HT-29 (cell line): ENCODE measurements at regions not wholly inside any gene's neighbourhood (a gene's known extent, or its start where the extent isn't known, plus 50 kb on each side); places are given as distances from the start of the nearest gene placed in this dataset.
"Not testable (repeated sequence)": the region's sequence is repeated elsewhere in the genome, so short reads cannot be mapped to it uniquely, and the experiment has no call there.

Experiments used
- DNase-seq: peaks from one replicate; pipeline ENCODE4 v3.0.0-alpha.2; 2015; ENCODE audit warnings: low spot score

DNA sequence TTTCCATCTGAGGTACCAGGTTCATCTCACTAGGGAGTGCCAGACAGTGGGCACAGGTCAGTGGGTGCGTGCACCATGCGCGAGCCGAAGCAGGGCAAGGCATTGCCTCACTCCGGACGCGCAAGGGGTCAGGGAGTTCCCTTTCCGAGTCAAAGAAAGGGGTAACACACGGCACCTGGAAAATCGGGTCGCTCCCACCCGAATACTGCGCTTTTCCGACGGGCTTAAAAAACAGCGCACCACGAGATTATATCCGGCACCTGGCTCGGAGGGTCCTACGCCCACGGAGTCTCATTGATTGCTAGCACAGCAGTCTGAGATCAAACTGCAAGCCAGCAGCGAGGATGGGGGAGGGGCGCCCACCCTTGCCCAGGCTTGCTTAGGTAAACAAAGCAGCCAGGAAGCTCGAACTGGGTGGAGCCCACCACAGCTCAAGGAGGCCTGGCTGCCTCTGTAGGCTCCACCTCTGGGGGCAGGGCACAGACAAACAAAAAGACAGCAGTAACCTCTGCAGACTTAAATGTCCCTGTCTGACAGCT is 242.5 kb downstream of the CYLC2 start:
- not testable (repeated sequence) for DNase-seq

DNA sequence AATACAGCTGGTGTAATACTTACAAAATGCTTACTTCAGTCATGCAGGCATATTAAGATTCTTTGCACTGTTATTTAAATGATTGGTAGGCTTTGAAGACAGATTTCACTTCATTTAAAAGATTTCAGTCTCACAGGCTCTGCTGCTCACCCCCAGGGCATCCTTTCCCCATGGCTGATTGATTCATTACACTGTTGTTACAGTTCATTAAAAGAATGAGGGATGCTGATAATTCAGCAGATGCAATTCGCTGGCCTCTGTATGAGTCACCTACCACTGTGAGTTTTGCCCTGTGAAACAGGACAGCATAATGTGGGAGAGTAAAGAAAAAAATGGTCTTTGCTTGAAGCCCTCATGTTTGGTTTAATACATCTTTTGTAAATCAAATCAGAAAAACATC is 246.9 kb downstream of the CYLC2 start:
- no peak for DNase-seq

DNA sequence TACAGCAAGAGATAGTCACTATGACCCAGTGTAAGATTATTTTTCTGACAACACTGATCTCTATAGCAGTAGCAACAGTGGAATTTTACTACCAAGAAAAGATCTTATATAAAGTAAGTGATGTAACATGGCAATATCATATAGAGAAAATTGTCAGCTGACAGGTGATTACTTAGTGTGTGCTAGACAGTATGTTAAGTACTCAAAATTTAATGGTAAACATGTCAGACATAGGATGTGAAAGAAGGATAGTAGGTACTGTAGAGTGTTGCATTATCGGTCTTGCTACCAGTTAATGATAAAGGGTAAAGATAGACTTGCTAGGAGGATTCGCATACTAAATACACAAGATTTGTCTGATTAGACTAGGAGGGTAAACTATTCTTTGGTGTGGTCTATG is 247.4 kb downstream of the CYLC2 start:
- no peak for DNase-seq

GRCh38 chr9:103243553-103243952 is 248.4 kb downstream of the CYLC2 start:
- DNase-seq = no peak

- DNase-seq = no peak
Observed at GRCh38 chr9:103245369-103245768, 250.2 kb downstream of the CYLC2 start.

GRCh38 chr9:103261951-103262350 is 266.8 kb downstream of the CYLC2 start:
- DNase-seq = no peak

- DNase-seq = no peak
Observed at GRCh38 chr9:103266064-103266463, 270.9 kb downstream of the CYLC2 start.

DNA sequence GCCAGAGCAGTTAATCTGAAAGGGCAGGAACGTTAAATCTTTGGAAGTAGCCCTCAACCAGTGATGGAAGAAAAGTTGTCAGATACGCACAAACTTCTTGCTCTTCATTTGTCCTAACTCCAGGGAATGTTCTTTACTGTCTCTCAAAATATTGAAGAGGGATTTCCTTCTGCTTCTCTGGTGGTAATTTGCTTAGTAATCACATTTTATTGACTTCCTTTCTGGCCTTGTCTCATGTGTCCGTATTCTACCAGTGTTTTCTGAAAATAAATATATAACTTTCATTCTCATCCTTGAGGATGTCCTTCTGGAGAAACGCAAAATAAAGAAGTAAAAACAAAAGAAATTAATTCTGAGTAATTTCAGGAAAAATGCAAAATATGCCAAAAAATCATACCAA is 282.1 kb downstream of the CYLC2 start:
- DNase-seq = no peak

DNA sequence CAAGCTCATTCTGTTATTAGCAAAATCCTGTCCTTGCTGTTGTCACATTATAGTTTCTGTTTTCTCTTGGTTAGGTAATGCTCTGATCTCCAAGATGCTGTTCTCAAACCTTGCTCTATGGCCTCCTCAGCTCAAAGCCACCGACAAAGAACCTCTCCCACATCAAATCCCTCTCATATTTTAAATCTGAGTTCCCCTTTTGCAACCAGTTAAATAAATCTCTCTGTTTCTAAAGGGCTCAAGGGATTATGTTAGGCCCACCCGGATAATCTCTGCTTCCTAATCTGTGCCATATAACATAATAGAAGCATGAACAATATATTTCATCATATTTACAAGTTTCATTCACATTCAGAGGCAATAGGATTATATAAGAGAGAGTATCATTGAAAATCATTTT is 286.0 kb downstream of the CYLC2 start:
- DNase-seq = no peak

DNA sequence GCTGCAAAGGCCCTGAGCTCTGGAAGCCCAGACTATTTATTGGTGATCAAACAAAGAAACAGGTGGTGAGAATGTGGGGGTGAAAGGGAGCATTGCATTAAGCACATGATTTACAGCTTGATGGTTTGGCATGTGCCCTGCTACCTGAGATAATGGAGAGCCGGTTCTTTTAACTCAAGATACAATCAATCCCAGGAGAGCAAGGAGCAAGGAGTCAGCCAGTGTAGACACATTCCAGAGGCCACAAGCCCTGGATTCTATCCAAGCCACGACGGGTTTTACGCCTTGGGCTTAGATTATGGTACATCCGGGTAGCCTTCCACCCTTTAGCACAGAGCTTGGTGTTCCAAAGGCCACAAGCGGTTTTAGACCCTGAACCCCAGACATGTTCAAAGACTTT is 292.2 kb downstream of the CYLC2 start:
- peak; percentile 3 for DNase-seq

DNA sequence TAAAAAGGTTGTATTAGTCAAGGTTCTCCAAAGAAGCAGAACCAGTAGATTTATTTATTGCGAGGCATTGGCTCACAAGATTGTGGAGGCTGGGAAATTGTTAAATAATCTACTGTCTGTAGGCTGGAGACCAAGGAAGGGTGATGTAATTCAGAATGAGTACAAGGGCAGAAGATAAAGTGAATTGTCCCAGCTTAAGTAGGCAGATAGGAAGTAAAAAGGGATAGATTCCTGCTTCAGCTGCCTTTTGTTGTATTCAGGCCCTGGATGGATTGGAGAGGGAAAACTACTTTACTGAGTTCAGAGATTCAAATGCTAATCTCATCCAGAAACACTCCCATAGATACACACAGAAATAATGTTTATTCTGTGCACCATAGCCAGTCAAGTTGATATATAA is 301.1 kb downstream of the CYLC2 start:
- DNase-seq = no peak

DNA sequence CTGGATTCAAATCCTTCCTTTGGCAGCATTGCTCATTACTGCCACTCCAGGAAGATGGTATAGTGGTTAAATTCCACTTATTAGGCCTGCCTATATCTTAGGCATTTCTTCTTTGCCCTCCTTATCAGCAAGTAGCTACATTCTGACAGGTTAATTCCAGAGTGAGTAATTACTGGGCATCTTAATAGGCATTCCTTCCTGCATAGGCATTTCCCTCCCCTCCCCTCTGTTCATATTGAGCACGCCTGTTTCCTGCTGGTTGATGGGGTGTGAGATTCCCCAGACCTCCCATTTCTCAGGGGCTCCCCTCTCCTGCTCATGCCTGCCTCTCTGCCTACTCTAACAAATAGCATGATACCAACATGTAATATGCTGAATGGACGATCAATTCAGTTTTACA is 305.9 kb downstream of the CYLC2 start:
- no peak for DNase-seq

- no peak for DNase-seq
Observed at GRCh38 chr9:103304797-103305196, 309.7 kb downstream of the CYLC2 start.

DNA sequence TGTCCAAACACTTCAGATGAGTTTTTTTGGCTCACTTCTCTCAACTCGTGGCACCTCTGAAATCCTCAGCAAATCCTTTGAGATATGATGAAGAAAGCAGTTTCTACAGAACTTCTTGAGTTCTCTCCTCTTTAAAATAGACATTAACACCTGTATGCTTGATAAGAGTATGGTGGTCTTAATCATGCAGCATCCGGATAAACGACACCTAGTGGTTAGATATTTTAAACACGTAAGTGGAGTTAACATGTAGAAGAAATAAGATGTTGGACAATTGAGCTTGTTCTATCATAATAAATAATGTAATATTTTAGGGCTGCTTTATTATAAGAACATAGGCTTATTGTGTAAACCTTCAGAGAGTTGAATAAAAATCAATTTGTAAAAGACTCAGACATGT is 324.8 kb downstream of the CYLC2 start:
- peak; percentile 48 for DNase-seq

GRCh38 chr9:103323699-103324098 is 328.6 kb downstream of the CYLC2 start:
- DNase-seq = no peak

- DNase-seq = no peak
Observed at GRCh38 chr9:103335461-103335860, 340.3 kb downstream of the CYLC2 start.

DNA sequence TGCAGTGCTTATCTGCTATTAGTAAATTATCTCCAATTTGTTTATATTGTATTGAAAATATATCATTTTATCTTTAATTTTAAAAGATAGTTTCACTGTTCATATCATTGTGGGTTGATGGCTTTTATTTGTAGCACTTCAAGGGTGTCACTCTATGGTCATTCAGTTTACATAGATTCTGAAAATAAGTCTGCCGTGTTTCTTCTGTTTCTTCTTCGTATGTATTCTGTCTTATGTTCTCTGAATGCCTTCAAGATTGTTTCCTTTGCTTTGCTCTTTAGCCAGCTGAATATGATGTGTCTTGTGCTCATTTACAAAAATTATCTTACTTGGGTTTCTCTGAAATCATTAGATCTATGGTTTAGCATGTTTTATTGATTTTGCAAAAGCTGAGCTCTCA is 359.9 kb downstream of the CYLC2 start:
- DNase-seq = no peak

GRCh38 chr9:103357980-103358379 is 362.8 kb downstream of the CYLC2 start:
- DNase-seq = not testable (repeated sequence)

GRCh38 chr9:103361906-103362305 is 366.8 kb downstream of the CYLC2 start:
- no peak for DNase-seq

- no peak for DNase-seq
Observed at GRCh38 chr9:103362986-103363385, 367.9 kb downstream of the CYLC2 start.

DNA sequence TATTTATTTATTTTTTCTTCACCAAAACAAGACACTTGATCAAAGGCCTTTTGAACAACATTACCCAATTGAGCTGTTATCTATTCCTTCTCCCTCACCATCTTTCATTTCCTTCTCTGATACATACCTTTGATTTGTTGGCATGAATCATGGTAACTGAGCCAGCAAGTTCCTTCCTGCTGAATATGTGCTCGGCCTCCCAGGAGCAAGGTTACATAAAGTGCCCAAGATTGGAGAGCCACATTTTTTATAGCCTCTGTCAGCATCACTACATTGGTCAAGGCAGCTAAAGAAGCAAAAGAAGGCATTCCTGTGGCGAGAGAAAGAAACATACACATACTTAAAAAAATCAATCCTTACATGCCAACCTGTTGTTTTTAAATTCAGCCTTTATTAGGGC is 369.6 kb downstream of the CYLC2 start:
- no peak for DNase-seq

- no peak for DNase-seq
Observed at GRCh38 chr9:103371152-103371551, 376.0 kb downstream of the CYLC2 start.

GRCh38 chr9:103372828-103373227 is 377.7 kb downstream of the CYLC2 start:
- DNase-seq = no peak

GRCh38 chr9:103377667-103378066 is 382.5 kb downstream of the CYLC2 start:
- no peak for DNase-seq
